ENCODE measurements at regions not wholly inside any gene's neighbourhood (a gene's known extent, or its start where the extent isn't known, plus 50 kb on each side); places are given as distances from the start of the nearest gene placed in this dataset.
"Not testable (repeated sequence)": the region's sequence is repeated elsewhere in the genome, so short reads cannot be mapped to it uniquely, and the experiment has no call there.

GRCh38 chr1:184820218-184820750, 65.6 kb upstream of the EDEM3 start:
- no peak for DNase-seq (ENCODE audit: low read depth)

GRCh38 chr1:184818646-184819045, 64.0 kb upstream of the EDEM3 start:
- DNase-seq (ENCODE audit: low read depth) = no peak

- DNase-seq (ENCODE audit: low read depth) = not testable (repeated sequence)
These were observed 62.3 kb upstream of the EDEM3 start for GRCh38 chr1:184817003-184817402.

GRCh38 chr1:184813528-184814089, 59.0 kb upstream of the EDEM3 start:
- no peak for DNase-seq (ENCODE audit: low read depth)

GRCh38 chr1:184811439-184812111, 56.9 kb upstream of the EDEM3 start:
- DNase-seq (ENCODE audit: low read depth) = no peak

- no peak for DNase-seq (ENCODE audit: low read depth)
These were observed 56.2 kb upstream of the EDEM3 start for GRCh38 chr1:184810735-184811343.

GRCh38 chr1:184806296-184806721, 51.7 kb upstream of the EDEM3 start:
- no peak for DNase-seq (ENCODE audit: low read depth)

- DNase-seq (ENCODE audit: low read depth) = peak; percentile 34
These were observed 51.1 kb upstream of the EDEM3 start for GRCh38 chr1:184805667-184806295.
